HG03045 (cell line): ENCODE measurements at regions not wholly inside any gene's neighbourhood (a gene's known extent, or its start where the extent isn't known, plus 50 kb on each side); places are given as distances from the start of the nearest gene placed in this dataset.

Experiments used
- ATAC-seq: cut with Tn5 transposase; IDR thresholded peaks from one replicate; pipeline ENCODE4 v1.9.1; 2021; ENCODE audit warnings: mild to moderate bottlenecking, moderate library complexity; ENCODE audit not compliant: unreplicated experiment

DNA sequence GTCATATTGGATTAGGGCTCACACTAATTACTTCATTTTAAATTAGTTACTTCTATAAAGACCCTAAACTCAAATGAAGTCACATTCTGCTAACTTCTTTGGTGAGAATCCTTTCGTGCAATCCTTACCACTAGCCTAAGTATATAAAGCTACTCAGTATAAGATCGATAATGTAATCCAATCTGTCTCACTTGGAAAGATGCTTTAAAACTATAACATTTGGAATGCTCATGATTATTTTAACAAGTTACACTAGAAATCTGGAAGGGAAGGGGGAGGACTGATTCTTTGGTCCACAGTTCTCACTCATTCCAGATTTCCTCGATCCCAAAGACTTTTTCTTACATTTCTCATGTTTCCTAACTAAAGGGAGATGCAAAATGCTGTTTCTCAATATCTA, 336.4 kb upstream of the SLIT2 start:
- ATAC-seq, result no peak

GRCh38 chr4:19913650-19914049, 338.1 kb upstream of the SLIT2 start:
- no peak for ATAC-seq

GRCh38 chr4:19910861-19911525, 340.7 kb upstream of the SLIT2 start:
- no peak for ATAC-seq

- ATAC-seq, result no peak
Observed at GRCh38 chr4:19905024-19905423, 346.7 kb upstream of the SLIT2 start.

- ATAC-seq, result no peak
Observed at GRCh38 chr4:19888587-19888986, 363.1 kb upstream of the SLIT2 start.

GRCh38 chr4:19883841-19884240, 367.9 kb upstream of the SLIT2 start:
- ATAC-seq, result no peak

GRCh38 chr4:19880206-19880605, 371.5 kb upstream of the SLIT2 start:
- no peak for ATAC-seq

GRCh38 chr4:19879330-19879729, 372.4 kb upstream of the SLIT2 start:
- no peak for ATAC-seq

- ATAC-seq, result no peak
Observed at GRCh38 chr4:19857991-19858390, 393.7 kb upstream of the SLIT2 start.

GRCh38 chr4:19857380-19857779, 394.3 kb upstream of the SLIT2 start:
- no peak for ATAC-seq

DNA sequence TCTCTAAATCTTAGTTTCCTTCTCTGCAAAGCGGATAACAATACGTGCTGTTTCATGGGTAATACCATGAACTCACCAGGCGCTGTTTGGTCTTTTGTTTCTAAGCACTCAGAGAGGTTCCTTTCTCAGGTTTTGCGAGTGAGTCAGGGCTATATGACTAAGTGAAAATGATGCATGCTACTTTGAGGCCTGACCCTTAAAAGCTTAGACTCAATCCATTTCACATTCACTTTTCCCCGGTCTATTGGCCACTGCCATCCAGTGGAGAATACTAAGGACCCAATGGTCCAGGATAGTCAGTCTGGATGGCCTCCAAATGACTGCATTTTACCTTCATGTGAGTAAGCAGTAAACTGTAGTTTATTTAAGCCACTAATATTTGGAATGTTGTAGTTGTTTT, 400.8 kb upstream of the SLIT2 start:
- no peak for ATAC-seq

- ATAC-seq, result no peak
Observed at GRCh38 chr4:19844446-19844845, 407.3 kb upstream of the SLIT2 start.

GRCh38 chr4:19842471-19842870, 409.2 kb upstream of the SLIT2 start:
- no peak for ATAC-seq

GRCh38 chr4:19838858-19839257, 412.8 kb upstream of the SLIT2 start:
- ATAC-seq, result no peak

DNA sequence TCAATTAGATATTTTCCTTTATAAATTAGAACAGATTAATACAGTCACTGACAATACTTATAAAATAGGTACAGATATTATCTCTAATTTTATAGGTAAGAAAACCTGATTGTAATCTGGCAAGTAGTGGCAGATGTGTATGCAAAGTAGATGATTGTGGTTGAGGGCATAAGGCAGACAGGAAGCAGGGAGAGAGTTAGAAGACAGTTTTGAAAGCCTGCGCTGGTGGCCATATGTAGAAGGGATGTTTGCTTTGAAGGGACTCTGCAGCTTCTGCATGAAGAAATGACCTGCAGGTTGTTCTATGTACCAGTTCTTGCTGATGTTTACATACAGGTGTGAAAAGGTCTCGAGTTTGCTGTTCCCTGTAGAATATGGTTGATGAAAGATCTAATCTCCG, 416.3 kb upstream of the SLIT2 start:
- ATAC-seq, result no peak

DNA sequence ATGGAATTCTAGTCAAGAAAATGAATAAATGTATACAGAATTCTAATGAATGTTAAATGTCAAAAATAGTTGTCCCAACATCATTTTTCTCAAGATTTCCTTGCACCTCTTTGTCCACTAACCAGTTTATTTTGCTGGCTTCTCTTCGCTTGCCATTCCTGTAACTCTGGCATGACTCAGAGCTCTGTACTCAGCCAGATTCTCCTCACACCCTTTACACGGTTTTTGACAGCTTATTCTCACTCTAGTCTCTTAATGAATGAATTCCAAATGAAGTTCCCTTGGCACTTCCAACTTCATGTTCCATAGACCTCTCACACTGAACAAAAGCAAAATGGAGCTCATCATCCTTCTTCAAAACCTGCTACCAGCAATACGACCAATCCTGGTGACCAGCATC, 419.3 kb upstream of the SLIT2 start:
- ATAC-seq, result no peak

DNA sequence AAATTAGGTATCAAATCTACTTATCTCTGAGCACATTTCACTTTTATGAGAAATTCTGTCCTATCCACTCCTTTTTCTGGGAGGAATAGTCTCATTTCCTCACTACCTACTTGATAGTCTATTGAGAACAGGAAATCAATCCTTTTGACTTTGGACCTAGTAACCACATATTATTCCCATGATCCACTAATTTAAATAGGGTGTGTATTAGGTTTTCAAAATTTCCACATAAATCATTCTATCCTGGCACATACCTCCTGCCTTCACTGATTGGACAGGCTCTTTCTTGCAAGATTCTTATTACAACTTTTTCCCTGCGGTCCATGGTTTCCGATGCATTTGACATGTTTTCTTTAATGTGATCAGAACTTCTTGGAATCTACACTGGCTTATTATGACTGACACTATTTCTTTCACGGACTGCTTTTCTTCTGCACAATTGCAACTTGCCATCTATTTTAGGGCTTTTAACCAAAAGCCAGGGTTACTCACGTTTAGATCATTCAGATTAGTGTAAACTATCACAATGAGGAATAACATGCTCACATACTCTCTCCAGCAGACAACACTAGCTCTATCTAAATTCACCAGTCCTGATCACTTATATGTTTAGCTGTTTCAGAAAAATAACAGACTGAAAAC, 419.9 kb upstream of the SLIT2 start:
- no peak for ATAC-seq

DNA sequence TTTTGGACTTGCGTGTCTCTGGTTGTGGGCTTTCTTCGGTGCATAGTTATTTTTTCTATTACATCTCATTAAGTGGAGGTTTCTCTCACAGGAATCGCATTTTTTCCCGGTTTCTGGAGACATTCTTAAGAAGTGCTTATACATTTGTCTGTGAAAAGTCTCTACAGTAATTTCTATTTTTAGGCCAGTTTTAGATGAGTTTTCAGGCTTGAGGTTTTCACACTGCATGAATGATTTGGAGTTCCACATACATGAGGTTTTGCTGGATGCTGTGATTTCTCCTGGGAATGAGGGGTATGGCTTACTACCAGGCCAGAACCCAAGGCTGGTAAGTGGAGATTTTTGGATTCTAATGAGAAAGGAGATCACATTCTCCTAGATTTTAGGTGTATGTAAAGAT, 422.6 kb upstream of the SLIT2 start:
- no peak for ATAC-seq

DNA sequence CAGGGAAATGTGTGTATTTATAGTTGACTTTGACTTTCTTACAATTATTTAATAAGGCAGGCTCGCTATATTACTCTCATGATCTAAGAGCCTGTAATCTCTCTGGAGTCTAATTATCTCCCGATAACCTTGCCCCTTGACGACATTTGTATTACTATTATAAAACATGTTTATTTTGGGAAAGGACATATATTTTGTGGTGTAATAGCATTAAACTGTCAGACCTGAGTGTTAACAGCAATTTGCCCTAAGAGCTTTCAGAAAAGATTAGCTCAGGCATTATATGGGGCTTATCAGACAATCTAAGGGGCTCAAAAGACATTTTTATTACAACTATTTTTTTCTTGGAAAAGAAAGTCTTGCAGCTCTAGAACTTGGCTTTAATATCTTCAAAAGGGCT, 427.9 kb upstream of the SLIT2 start:
- no peak for ATAC-seq

- ATAC-seq, result no peak
Observed at GRCh38 chr4:19819737-19820136, 432.0 kb upstream of the SLIT2 start.

- no peak for ATAC-seq
Observed at GRCh38 chr4:19809989-19810388, 441.7 kb upstream of the SLIT2 start.

DNA sequence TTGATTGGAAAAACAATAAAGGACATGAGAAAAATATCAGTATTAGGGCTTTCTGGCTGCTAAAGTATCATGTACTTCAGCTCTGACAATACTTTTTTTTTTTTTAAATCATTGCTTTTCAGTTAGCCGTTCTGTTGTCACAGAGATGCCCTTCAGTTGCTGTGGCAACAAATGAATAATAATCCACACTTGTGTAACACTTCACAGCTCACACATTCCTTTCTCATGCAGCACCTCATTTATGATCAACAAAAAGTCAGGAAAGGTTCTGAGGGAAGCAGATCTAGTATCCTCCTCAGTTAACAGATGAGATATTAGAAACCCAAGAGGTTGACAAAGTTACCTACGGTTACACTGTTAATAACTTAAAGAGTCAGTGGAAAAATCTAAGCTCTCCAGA, 444.2 kb upstream of the SLIT2 start:
- no peak for ATAC-seq

DNA sequence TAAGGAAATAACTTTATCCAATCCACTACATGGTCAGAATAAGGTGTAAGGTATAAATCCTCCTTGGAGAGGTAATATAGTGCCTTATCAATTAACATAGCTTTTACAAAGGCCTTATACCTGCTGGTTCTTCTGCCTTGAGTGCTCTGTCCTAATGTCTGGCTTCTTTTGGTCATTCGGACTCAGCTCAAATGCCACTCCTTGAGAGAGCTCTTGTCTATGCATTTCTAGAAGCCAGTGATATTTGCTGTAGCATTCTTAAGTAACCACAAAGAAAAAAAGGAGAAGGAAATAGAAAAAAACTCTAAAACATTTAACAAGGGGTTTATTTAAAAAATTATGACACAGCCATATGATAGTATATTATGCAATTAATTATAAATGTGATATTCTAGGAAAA, 444.8 kb upstream of the SLIT2 start:
- ATAC-seq, result no peak
